Erythroblast (primary cell): ENCODE measurements at regions not wholly inside any gene's neighbourhood (a gene's known extent, or its start where the extent isn't known, plus 50 kb on each side); places are given as distances from the start of the nearest gene placed in this dataset.

Experiments
- GATA1 ChIP-seq: IDR thresholded peaks from 2 replicates; pipeline ENCODE4 v1.6.1; 2011; ENCODE audit warnings: low read depth, mild to moderate bottlenecking, control low read depth, low read length, moderate library complexity
- POLR2A ChIP-seq: IDR thresholded peaks from 2 replicates; pipeline ENCODE4 v1.6.1; 2011; ENCODE audit warnings: mild to moderate bottlenecking, low read length

DNA sequence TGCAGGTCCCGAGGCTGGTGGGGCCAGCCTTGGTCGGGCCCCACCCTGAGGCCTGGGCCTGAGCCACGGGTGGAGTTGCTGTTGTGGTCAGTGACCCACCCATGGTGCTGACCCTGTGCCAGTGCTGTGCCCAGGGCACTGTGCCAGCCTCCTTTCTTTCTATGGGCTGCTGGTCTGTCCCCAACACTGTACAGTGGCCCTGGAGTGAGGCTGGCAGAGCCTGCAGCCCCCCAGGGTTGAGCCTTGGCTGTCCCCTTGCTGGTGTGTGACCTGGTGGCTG, 1235.7 kb downstream of the BRD1 start:
- TF ChIP-seq POLR2A (no peak), GATA1 (no peak)
